ENCODE measurements at regions not wholly inside any gene's neighbourhood (a gene's known extent, or its start where the extent isn't known, plus 50 kb on each side); places are given as distances from the start of the nearest gene placed in this dataset.

GRCh38 chr13:67623630-67624029 is 393.5 kb upstream of the PCDH9 start:
- Mint-ChIP-seq H3K9me3 (no peaks in the 10 kb centered on the region), H3K27me3 (ENCODE audit: low read depth, poor library complexity) (no peaks in the 10 kb centered on the region), H3K4me3 (no peak overlapping the region), H3K27ac (no peak overlapping the region), H3K36me3 (ENCODE audit: low read depth) (no peaks in the 10 kb centered on the region), H3K4me1 (no peaks in the 10 kb centered on the region)
- TF ChIP-seq CTCF (IDR thresholded peaks at IDR 0.05) = no peak
- no peak for DNase-seq

DNA sequence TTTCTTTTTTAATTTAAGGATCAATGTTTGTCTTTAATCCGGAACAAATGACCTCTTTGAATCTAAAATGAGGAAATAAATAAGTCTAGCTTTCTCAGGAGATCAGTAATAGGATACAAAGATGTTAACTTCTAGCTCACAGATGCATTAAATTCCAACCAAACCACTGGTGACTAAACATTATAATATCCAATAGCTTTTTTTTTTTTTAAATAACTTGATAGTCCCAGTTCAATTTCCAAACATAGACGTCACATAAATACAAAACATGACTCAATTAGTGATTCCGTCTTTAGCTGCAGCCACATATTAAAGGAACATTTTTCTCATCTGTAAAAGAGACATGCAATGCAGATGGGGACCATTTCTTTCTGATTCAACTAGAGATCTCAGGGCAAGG is 390.5 kb upstream of the PCDH9 start:
- Mint-ChIP-seq H3K4me1 (no peaks in the 10 kb centered on the region), H3K27ac (no peak overlapping the region), H3K27me3 (ENCODE audit: low read depth, poor library complexity) (no peaks in the 10 kb centered on the region), H3K9me3 (no peaks in the 10 kb centered on the region), H3K4me3 (no peak overlapping the region), H3K36me3 (ENCODE audit: low read depth) (no peaks in the 10 kb centered on the region)
- TF ChIP-seq CTCF (IDR thresholded peaks at IDR 0.05) = no peak
- DNase-seq = no peak

DNA sequence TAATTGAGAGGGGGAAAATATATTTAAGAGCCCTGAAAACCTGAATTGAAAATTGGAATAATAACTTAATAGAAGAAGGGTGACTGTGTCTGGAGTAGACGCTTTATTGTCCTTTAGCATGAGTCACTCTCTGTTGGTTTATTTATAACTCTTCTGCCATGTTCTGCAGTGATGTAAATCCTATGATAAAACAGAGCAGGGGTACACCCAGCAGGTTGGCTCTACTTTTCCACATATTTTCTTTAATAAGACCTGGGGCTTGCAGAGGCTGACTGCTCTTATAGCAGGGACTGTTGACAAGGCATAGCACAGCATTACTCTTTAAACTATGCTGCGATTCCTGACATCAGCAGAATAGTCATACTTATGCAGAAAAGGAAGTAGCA is 389.9 kb upstream of the PCDH9 start:
- TF ChIP-seq CTCF (IDR thresholded peaks at IDR 0.05) = no peak
- H3K27me3 Mint-ChIP-seq (ENCODE audit: low read depth, poor library complexity) = no peaks in the 10 kb centered on the region
- no peak overlapping the region for H3K4me3 Mint-ChIP-seq
- no peaks in the 10 kb centered on the region for H3K36me3 Mint-ChIP-seq (ENCODE audit: low read depth)
- DNase-seq = no peak
- H3K9me3 Mint-ChIP-seq = no peaks in the 10 kb centered on the region
- no peak overlapping the region for H3K27ac Mint-ChIP-seq
- no peaks in the 10 kb centered on the region for H3K4me1 Mint-ChIP-seq

DNA sequence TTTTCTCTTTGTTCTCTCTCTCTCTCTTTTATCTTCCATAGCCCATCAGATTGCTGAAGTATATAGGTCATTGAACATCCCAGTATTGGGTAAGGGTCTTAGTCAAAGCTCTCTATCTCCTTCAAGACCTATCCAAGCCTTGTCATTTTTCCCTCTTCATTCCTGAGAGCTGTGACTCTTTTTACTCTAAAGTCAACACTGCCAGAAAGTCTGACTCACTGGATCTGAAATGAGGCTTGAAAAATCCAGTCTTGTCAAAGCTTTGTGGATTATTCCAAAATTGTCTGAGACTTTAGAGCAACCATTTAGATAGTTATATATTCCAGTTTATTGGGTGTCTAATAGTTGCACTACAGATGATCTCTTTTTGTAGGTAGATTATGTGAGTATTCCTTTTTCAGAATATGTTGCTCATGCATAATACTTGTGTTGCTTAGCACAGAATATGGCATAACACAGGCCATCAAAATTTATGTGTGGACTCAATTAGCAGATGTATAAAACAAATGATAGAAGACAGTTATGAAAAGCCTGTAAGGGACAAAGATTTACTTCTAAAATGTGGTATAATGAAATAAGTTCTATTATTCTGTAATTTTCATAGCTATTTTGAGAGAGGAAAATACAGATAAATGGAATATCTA is 389.3 kb upstream of the PCDH9 start:
- no peak overlapping the region for H3K27ac Mint-ChIP-seq
- no peak for DNase-seq
- TF ChIP-seq CTCF (IDR thresholded peaks at IDR 0.05) = no peak
- H3K9me3 Mint-ChIP-seq = no peaks in the 10 kb centered on the region
- no peaks in the 10 kb centered on the region for H3K4me1 Mint-ChIP-seq
- H3K27me3 Mint-ChIP-seq (ENCODE audit: low read depth, poor library complexity) = no peaks in the 10 kb centered on the region
- H3K4me3 Mint-ChIP-seq = no peak overlapping the region
- no peaks in the 10 kb centered on the region for H3K36me3 Mint-ChIP-seq (ENCODE audit: low read depth)

DNA sequence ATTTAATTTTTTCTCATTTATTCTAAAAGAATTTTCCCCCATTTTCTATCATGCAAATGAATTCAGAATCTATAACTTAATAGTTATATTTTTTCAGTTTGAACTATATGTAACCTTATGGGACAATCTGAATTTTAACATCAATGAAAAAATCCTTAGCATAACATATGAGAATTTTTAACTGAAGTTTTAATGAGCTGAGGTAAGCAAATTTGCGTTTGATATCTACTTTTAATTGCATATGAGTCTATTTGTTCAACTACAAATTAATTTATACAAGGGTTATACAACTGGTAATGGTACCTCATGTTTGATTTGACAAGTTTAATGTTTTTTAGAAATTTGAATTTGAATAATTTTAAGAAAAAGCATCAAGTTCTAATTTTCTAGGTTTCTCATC is 384.4 kb upstream of the PCDH9 start:
- Mint-ChIP-seq H3K4me3 (no peak overlapping the region), H3K4me1 (no peaks in the 10 kb centered on the region), H3K9me3 (no peaks in the 10 kb centered on the region), H3K36me3 (ENCODE audit: low read depth) (no peaks in the 10 kb centered on the region), H3K27me3 (ENCODE audit: low read depth, poor library complexity) (no peaks in the 10 kb centered on the region), H3K27ac (no peak overlapping the region)
- DNase-seq = no peak
- no peak for TF ChIP-seq CTCF (IDR thresholded peaks at IDR 0.05)

DNA sequence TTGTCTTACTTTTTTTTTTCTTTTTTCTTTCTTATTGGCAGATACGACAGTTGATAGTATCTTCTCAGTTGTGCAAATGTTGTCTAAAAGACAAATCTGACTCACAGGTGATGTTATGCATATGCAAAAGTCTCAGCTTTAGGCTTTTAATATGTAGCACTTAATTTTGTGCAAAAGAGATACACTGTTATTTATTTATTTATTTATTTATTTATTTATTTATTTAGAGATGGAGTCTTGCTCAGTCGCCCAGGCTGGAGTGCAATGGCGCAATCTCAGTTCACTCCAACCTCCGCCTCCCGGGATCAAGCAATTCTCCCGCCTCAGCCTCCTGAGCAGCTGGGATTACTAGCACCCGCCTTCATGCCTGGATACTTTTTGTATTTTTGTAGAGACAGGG is 383.9 kb upstream of the PCDH9 start:
- no peaks in the 10 kb centered on the region for H3K36me3 Mint-ChIP-seq (ENCODE audit: low read depth)
- DNase-seq = no peak
- H3K27me3 Mint-ChIP-seq (ENCODE audit: low read depth, poor library complexity) = peaks cover 2% of the 10 kb centered on the region
- no peaks in the 10 kb centered on the region for H3K4me1 Mint-ChIP-seq
- H3K9me3 Mint-ChIP-seq = no peaks in the 10 kb centered on the region
- no peak overlapping the region for H3K4me3 Mint-ChIP-seq
- TF ChIP-seq CTCF (IDR thresholded peaks at IDR 0.05) = no peak
- no peak overlapping the region for H3K27ac Mint-ChIP-seq

Measured in nephron progenitor cell (in vitro differentiated cells).